Neural cell (in vitro differentiated cells): ENCODE measurements at regions not wholly inside any gene's neighbourhood (a gene's known extent, or its start where the extent isn't known, plus 50 kb on each side); places are given as distances from the start of the nearest gene placed in this dataset.

ENCODE experiments used
- H2AFZ ChIP-seq: fragments of 200-600, 300-800 bp; sonication (generic), shearing (Covaris generic); 2 replicates; pipeline ENCODE4 v1.6.0; 2014; ENCODE audit warnings: low read depth, mild to moderate bottlenecking, antibody characterized with exemption, low read length, moderate library complexity
- H3F3A ChIP-seq: fragments of 200-600 bp; shearing (Covaris generic); 2 replicates; pipeline ENCODE4 v1.6.1; 2016; ENCODE audit warnings: mild to moderate bottlenecking, moderate library complexity, mixed read lengths, antibody characterized with exemption, low read length; ENCODE audit not compliant: insufficient read depth, poor library complexity, severe bottlenecking
- H3K27ac ChIP-seq: fragments of 200-600, 300-800 bp; sonication (generic), shearing (Covaris generic); 2 replicates; pipeline ENCODE4 v1.5.1; 2014; ENCODE audit warnings: mild to moderate bottlenecking, low read length, moderate library complexity
- H3K27me3 ChIP-seq: fragments of 300-800, 200-600 bp; sonication (generic), shearing (Covaris generic); 2 replicates; pipeline ENCODE4 v1.6.0; 2014; ENCODE audit warnings: mild to moderate bottlenecking, low read depth, low read length, moderate library complexity; ENCODE audit not compliant: insufficient read depth
- H3K36me3 ChIP-seq: fragments of 300-800, 200-600 bp; sonication (generic), shearing (Covaris generic); 2 replicates; pipeline ENCODE4 v1.5.1; 2014; ENCODE audit warnings: mild to moderate bottlenecking, antibody characterized with exemption, low read length, moderate library complexity; ENCODE audit not compliant: insufficient read depth
- H3K4me2 ChIP-seq: fragments of 300-800, 200-600 bp; sonication (generic), shearing (Covaris generic); 2 replicates; pipeline ENCODE4 v1.6.0; 2014; ENCODE audit warnings: mild to moderate bottlenecking, low read length
- H3K4me3 ChIP-seq: fragments of 300-800, 200-600 bp; sonication (generic), shearing (Covaris generic); 2 replicates; pipeline ENCODE4 v1.5.1; 2014; ENCODE audit warnings: mild to moderate bottlenecking, low read length, moderate library complexity
- H3K79me2 ChIP-seq: fragments of 200-600 bp; shearing (Covaris generic); replicated peaks from 2 replicates; pipeline ENCODE4 v1.6.0; 2014; ENCODE audit warnings: mild to moderate bottlenecking, low read length, moderate library complexity; ENCODE audit not compliant: insufficient read depth
- H3K9ac ChIP-seq: fragments of 300-800, 200-600 bp; sonication (generic), shearing (Covaris generic); 2 replicates; pipeline ENCODE4 v1.6.1; 2016; ENCODE audit warnings: mild to moderate bottlenecking, low read length, mixed read lengths
- H3K9me2 ChIP-seq: fragments of 200-600 bp; shearing (Covaris generic); 2 replicates; pipeline ENCODE4 v1.6.1; 2016; ENCODE audit warnings: mild to moderate bottlenecking, low read length, mixed read lengths; ENCODE audit not compliant: insufficient read depth
- H3K9me3 ChIP-seq: fragments of 200-600, 300-800 bp; sonication (generic), shearing (Covaris generic); 2 replicates; pipeline ENCODE4 v1.6.1; 2016; ENCODE audit warnings: mild to moderate bottlenecking, mixed run types, low read length, moderate library complexity, mixed read lengths
- H4K20me1 ChIP-seq: fragments of 200-600 bp; shearing (Covaris generic); 2 replicates; pipeline ENCODE4 v1.6.1; 2016; ENCODE audit warnings: mild to moderate bottlenecking, mixed run types; ENCODE audit not compliant: insufficient read depth
- EP300 ChIP-seq: fragments of 450-650 bp; conservative IDR thresholded peaks from 2 replicates; pipeline ENCODE4 v1.6.1; 2014; ENCODE audit warnings: antibody characterized with exemption, mild to moderate bottlenecking, moderate library complexity; ENCODE audit not compliant: poor library complexity, severe bottlenecking
- EZH2 ChIP-seq: fragments of 200-600, 300-800 bp; shearing (Covaris generic), sonication (generic); IDR thresholded peaks from 2 replicates; pipeline ENCODE4 v1.6.1; 2014; ENCODE audit warnings: antibody characterized with exemption, low read length, borderline replicate concordance, mild to moderate bottlenecking; ENCODE audit not compliant: insufficient read depth, poor library complexity, severe bottlenecking
- MXI1 ChIP-seq: fragments of 450-650 bp; conservative IDR thresholded peaks from 2 replicates; pipeline ENCODE4 v1.6.1; 2014; ENCODE audit warnings: antibody characterized with exemption, mild to moderate bottlenecking; ENCODE audit not compliant: poor library complexity, severe bottlenecking
- POLR2AphosphoS5 ChIP-seq: IDR thresholded peaks from 2 replicates; pipeline ENCODE4 v1.6.1; 2012
- RAD21 ChIP-seq: fragments of 450-650 bp; conservative IDR thresholded peaks from 2 replicates; pipeline ENCODE4 v1.6.1; 2014; ENCODE audit warnings: antibody characterized with exemption, mild to moderate bottlenecking, moderate library complexity
- SMC3 ChIP-seq: fragments of 450-650 bp; conservative IDR thresholded peaks from 2 replicates; pipeline ENCODE4 v1.6.1; 2014; ENCODE audit warnings: antibody characterized with exemption, mild to moderate bottlenecking, moderate library complexity; ENCODE audit not compliant: poor library complexity
- TAF1 ChIP-seq: IDR thresholded peaks from 2 replicates; pipeline ENCODE4 v1.6.1; 2012; ENCODE audit warnings: low read depth
- TF ChIP-seq, protein P1 (sequence below): IDR thresholded peaks from 2 replicates; pipeline ENCODE4 v1.6.1; 2012; ENCODE audit warnings: borderline replicate concordance
- TF ChIP-seq, protein P2 (sequence below): fragments of 450-650 bp; IDR thresholded peaks from 2 replicates; pipeline ENCODE4 v1.5.1; 2014; ENCODE audit warnings: antibody characterized with exemption, mild to moderate bottlenecking, moderate library complexity; ENCODE audit not compliant: poor library complexity, severe bottlenecking

DNA sequence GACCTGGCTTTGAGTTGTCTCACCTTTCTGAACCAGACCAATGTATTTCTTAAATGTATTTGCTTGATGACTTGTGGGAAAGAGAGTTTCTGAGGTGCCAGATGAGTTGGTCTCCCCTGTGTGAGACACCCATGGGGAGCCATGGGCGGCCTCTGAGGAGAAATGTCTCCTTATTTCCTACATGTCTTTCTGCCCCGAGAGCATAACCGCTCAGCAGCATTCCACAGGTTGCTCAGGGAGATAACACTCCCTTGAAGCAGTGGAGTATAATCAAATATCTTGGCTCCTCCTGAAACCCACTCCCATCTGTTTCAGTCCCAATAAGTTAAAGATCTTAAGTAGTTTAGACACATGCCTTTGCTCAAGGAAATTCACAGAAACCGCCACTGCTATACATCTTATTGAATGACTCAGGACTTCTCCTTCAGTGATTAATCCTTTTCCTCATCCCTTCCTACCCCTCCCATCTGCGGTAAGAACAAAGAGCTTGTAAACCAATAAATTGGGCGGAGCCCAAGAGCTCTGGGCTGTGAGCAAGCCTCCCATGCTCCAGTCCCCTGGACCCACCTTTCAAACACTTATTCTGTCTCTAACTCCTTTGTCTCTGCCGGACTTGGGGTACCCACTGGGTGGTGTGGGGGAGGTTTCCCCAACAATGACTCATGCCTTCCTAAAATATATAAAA is 285.5 kb upstream of the LRRTM4 start:
- H3K4me3 ChIP-seq, result no peak overlapping the region
- no peak overlapping the region for H3K27ac ChIP-seq
- H3F3A ChIP-seq, result no peaks in the 10 kb centered on the region
- H2AFZ ChIP-seq, result no peak overlapping the region
- H3K9me3 ChIP-seq, result no peaks in the 10 kb centered on the region
- TF ChIP-seq MXI1 (no peak), SMC3 (no peak), POLR2AphosphoS5 (no peak), EP300 (no peak), RAD21 (no peak), EZH2 (no peak), TAF1 (no peak)
- TF ChIP-seq, protein P1, sequence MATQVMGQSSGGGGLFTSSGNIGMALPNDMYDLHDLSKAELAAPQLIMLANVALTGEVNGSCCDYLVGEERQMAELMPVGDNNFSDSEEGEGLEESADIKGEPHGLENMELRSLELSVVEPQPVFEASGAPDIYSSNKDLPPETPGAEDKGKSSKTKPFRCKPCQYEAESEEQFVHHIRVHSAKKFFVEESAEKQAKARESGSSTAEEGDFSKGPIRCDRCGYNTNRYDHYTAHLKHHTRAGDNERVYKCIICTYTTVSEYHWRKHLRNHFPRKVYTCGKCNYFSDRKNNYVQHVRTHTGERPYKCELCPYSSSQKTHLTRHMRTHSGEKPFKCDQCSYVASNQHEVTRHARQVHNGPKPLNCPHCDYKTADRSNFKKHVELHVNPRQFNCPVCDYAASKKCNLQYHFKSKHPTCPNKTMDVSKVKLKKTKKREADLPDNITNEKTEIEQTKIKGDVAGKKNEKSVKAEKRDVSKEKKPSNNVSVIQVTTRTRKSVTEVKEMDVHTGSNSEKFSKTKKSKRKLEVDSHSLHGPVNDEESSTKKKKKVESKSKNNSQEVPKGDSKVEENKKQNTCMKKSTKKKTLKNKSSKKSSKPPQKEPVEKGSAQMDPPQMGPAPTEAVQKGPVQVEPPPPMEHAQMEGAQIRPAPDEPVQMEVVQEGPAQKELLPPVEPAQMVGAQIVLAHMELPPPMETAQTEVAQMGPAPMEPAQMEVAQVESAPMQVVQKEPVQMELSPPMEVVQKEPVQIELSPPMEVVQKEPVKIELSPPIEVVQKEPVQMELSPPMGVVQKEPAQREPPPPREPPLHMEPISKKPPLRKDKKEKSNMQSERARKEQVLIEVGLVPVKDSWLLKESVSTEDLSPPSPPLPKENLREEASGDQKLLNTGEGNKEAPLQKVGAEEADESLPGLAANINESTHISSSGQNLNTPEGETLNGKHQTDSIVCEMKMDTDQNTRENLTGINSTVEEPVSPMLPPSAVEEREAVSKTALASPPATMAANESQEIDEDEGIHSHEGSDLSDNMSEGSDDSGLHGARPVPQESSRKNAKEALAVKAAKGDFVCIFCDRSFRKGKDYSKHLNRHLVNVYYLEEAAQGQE, result no peak
- TF ChIP-seq, protein P2, sequence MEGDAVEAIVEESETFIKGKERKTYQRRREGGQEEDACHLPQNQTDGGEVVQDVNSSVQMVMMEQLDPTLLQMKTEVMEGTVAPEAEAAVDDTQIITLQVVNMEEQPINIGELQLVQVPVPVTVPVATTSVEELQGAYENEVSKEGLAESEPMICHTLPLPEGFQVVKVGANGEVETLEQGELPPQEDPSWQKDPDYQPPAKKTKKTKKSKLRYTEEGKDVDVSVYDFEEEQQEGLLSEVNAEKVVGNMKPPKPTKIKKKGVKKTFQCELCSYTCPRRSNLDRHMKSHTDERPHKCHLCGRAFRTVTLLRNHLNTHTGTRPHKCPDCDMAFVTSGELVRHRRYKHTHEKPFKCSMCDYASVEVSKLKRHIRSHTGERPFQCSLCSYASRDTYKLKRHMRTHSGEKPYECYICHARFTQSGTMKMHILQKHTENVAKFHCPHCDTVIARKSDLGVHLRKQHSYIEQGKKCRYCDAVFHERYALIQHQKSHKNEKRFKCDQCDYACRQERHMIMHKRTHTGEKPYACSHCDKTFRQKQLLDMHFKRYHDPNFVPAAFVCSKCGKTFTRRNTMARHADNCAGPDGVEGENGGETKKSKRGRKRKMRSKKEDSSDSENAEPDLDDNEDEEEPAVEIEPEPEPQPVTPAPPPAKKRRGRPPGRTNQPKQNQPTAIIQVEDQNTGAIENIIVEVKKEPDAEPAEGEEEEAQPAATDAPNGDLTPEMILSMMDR, result no peak
- no peak overlapping the region for H3K4me2 ChIP-seq
- no peaks in the 10 kb centered on the region for H3K9me2 ChIP-seq
- H3K9ac ChIP-seq, result no peak overlapping the region
- H3K36me3 ChIP-seq, result no peaks in the 10 kb centered on the region
- no peaks in the 10 kb centered on the region for H4K20me1 ChIP-seq
- no peaks in the 10 kb centered on the region for H3K79me2 ChIP-seq
- no peaks in the 10 kb centered on the region for H3K27me3 ChIP-seq

DNA sequence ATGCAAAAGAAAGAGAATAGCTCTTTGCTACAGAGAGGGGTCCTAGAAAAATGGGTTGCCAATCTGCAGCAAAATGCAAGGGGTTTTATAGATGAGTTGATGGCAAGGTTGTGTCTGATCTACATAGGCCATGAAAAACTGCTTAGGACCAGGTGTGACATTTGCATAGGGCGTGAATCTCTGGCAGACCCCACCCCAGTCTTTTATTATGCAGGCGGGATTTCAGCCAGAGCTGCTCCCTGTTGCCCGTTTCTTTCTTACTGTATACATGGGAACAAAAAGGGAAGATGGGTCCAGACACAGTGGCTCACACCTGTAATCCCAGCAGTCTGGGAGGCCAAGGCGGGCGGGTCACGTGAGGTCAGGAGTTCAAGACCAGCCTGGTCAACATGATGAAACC is 286.4 kb upstream of the LRRTM4 start:
- Histone ChIP-seq H3K9ac (no peak overlapping the region), H3F3A (no peaks in the 10 kb centered on the region), H2AFZ (no peak overlapping the region), H3K27me3 (no peaks in the 10 kb centered on the region), H4K20me1 (no peaks in the 10 kb centered on the region), H3K4me3 (no peak overlapping the region), H3K36me3 (no peaks in the 10 kb centered on the region), H3K4me2 (no peak overlapping the region), H3K9me3 (no peaks in the 10 kb centered on the region), H3K9me2 (no peaks in the 10 kb centered on the region), H3K27ac (no peak overlapping the region), H3K79me2 (no peaks in the 10 kb centered on the region)
- TF ChIP-seq, protein P1, result no peak
- TF ChIP-seq POLR2AphosphoS5, result no peak
- no peak for TF ChIP-seq RAD21
- TF ChIP-seq, protein P2, result no peak
- no peak for TF ChIP-seq SMC3
- no peak for TF ChIP-seq EZH2
- no peak for TF ChIP-seq TAF1
- TF ChIP-seq EP300, result no peak
- TF ChIP-seq MXI1, result no peak
